H1 (cell line): ENCODE measurements at regions not wholly inside any gene's neighbourhood (a gene's known extent, or its start where the extent isn't known, plus 50 kb on each side); places are given as distances from the start of the nearest gene placed in this dataset.
A peak's percentile ranks its signal among the peaks of the same experiment; 100 is the strongest.

Source experiments
- CTCF ChIA-PET: fragments of 300-600 bp; sonication (Branson Sonifier 250); formaldehyde crosslinking; loops from one replicate; lab custom pipeline; 2021; ENCODE audit not compliant: partially characterized antibody; lab: Charles Lee
- POLR2A ChIA-PET: fragments of 300-600 bp; sonication (Branson Sonifier 250); formaldehyde crosslinking; loops from one replicate; lab custom pipeline; 2021; ENCODE audit warnings: inconsistent platforms; ENCODE audit not compliant: partially characterized antibody; lab: Charles Lee
- DNase-seq, 2 experiments: peaks; one replicate each; pipeline versions ENCODE4 v3.0.0 to v3.0.0-alpha.2; 2010 to 2022; ENCODE audit warnings: low spot score in 2 of 2, low read depth in 1 of 2, mixed read lengths in 1 of 2
- FAIRE-seq: peaks from 2 replicates; lab custom pipeline; 2011; peaks lifted over from hg19 to GRCh38; lab: Jason Lieb, UNC
- H2AFZ ChIP-seq: 2 replicates; pipeline ENCODE4 v1.8.1; 2012; ENCODE audit warnings: low read length, inconsistent platforms
- H2AK5ac ChIP-seq: 2 replicates; pipeline ENCODE4 v1.6.1; 2013; ENCODE audit warnings: low read depth, low read length
- H2BK120ac ChIP-seq: replicated peaks from 2 replicates; pipeline ENCODE3; 2013; ENCODE audit warnings: low read depth, low read length, inconsistent platforms
- H2BK12ac ChIP-seq: 2 replicates; pipeline ENCODE4 v1.6.1; 2013; ENCODE audit warnings: low read depth, low read length
- H2BK15ac ChIP-seq: 2 replicates; pipeline ENCODE4 v1.6.1; 2013; ENCODE audit warnings: low read length
- H2BK20ac ChIP-seq: 2 replicates; pipeline ENCODE4 v1.6.1; 2013; ENCODE audit warnings: low read length
- H2BK5ac ChIP-seq: 2 replicates; pipeline ENCODE4 v1.6.1; 2013; ENCODE audit warnings: low read depth, low read length
- H3K14ac ChIP-seq: 2 replicates; pipeline ENCODE4 v1.6.1; 2013; ENCODE audit warnings: inconsistent platforms; ENCODE audit not compliant: insufficient read length
- H3K18ac ChIP-seq: 2 replicates; pipeline ENCODE4 v1.6.1; 2013; ENCODE audit warnings: low read length; ENCODE audit errors: extremely low read depth
- H3K23ac ChIP-seq: 2 replicates; pipeline ENCODE4 v1.6.1; 2013; ENCODE audit warnings: inconsistent platforms; ENCODE audit not compliant: insufficient read length
- H3K23me2 ChIP-seq: 2 replicates; pipeline ENCODE4 v1.6.1; 2013; ENCODE audit warnings: low read depth, low read length
- H3K27ac ChIP-seq: 2 replicates; pipeline ENCODE4 v1.6.1; 2011; ENCODE audit warnings: low read depth, low read length, inconsistent platforms
- H3K27me3 ChIP-seq, 4 experiments: replicated peaks in 1 of 4; 1 replicate in 1 of 4; 2 replicates in 3 of 4; pipeline versions ENCODE4 v1.6.1 to v1.8.1; 2011 to 2013; ENCODE audit warnings: low read length in 3 of 4, mild to moderate bottlenecking in 3 of 4, inconsistent platforms in 2 of 4, mixed read lengths in 2 of 4, moderate library complexity in 1 of 4; ENCODE audit not compliant: control insufficient read depth in 3 of 4, insufficient read depth in 3 of 4; ENCODE audit errors: extremely low read depth in 1 of 4
- H3K36me3 ChIP-seq, 4 experiments: 2 replicates each; pipeline versions ENCODE4 v1.6.1 to v1.8.1; 2011 to 2013; ENCODE audit warnings: mild to moderate bottlenecking in 4 of 4, low read length in 3 of 4, moderate library complexity in 2 of 4, control low read depth in 1 of 4, inconsistent platforms in 1 of 4; ENCODE audit not compliant: insufficient read depth in 4 of 4, control insufficient read depth in 2 of 4
- H3K4ac ChIP-seq: replicated peaks from 2 replicates; pipeline ENCODE3; 2013; ENCODE audit warnings: low read length, low read depth, mixed read lengths, inconsistent platforms; ENCODE audit not compliant: insufficient read length
- H3K4me1 ChIP-seq, 4 experiments: replicated peaks in 1 of 4; 1 replicate in 1 of 4; 2 replicates in 3 of 4; pipeline versions ENCODE4 v1.6.1 to v1.8.1; 2011 to 2013; ENCODE audit warnings: low read length in 3 of 4, inconsistent platforms in 2 of 4, mixed read lengths in 1 of 4; ENCODE audit not compliant: insufficient read depth in 4 of 4, control insufficient read depth in 3 of 4
- H3K4me2 ChIP-seq, 2 experiments: 2 replicates each; pipeline versions ENCODE4 v1.6.1 to v1.8.1; 2011 to 2013; ENCODE audit warnings: low read depth in 2 of 2, low read length in 2 of 2, control low read depth in 1 of 2, inconsistent platforms in 1 of 2, mild to moderate bottlenecking in 1 of 2; ENCODE audit not compliant: insufficient read depth in 1 of 2
- H3K4me3 ChIP-seq, 4 experiments: fragments of 200-600, 300-600 bp in 1 of 4; sonication (generic), shearing (Covaris generic), sonication (Bioruptor Twin) in 1 of 4; 2 replicates each; pipeline versions ENCODE4 v1.5.1 to v1.8.1; 2011 to 2016; ENCODE audit warnings: low read length in 4 of 4, low read depth in 3 of 4, control low read depth in 2 of 4, inconsistent platforms in 2 of 4, mild to moderate bottlenecking in 2 of 4, mixed read lengths in 1 of 4, moderate library complexity in 1 of 4; ENCODE audit not compliant: insufficient read depth in 2 of 4; ENCODE audit errors: extremely low read depth in 1 of 4
- H3K56ac ChIP-seq: replicated peaks from 2 replicates; pipeline ENCODE3; 2013; ENCODE audit warnings: low read depth, mild to moderate bottlenecking, mixed read lengths, low read length, inconsistent platforms; ENCODE audit not compliant: insufficient read length
- H3K79me1 ChIP-seq: 2 replicates; pipeline ENCODE4 v1.6.1; 2013; ENCODE audit warnings: low read depth, low read length, control low read depth
- H3K79me2 ChIP-seq, 2 experiments: 2 replicates each; pipeline versions ENCODE4 v1.6.1 to v1.8.1; 2012 to 2013; ENCODE audit warnings: low read length in 2 of 2, mild to moderate bottlenecking in 2 of 2, inconsistent platforms in 1 of 2; ENCODE audit not compliant: insufficient read depth in 2 of 2, control insufficient read depth in 1 of 2
- H3K9ac ChIP-seq, 4 experiments: replicated peaks in 1 of 4; 1 replicate in 1 of 4; 2 replicates in 3 of 4; pipeline versions ENCODE4 v1.6.1 to v1.8.1; 2011 to 2013; ENCODE audit warnings: low read depth in 3 of 4, low read length in 3 of 4, control low read depth in 2 of 4, mild to moderate bottlenecking in 2 of 4, moderate library complexity in 2 of 4, inconsistent platforms in 1 of 4; ENCODE audit errors: extremely low read depth in 1 of 4
- H3K9me3 ChIP-seq, 2 experiments: 2 replicates each; pipeline versions ENCODE4 v1.6.1 to v1.8.1; 2012 to 2013; ENCODE audit warnings: mild to moderate bottlenecking in 2 of 2, moderate library complexity in 2 of 2, control low read depth in 1 of 2, inconsistent platforms in 1 of 2, low read depth in 1 of 2, low read length in 1 of 2, mixed read lengths in 1 of 2; ENCODE audit not compliant: insufficient read depth in 2 of 2
- H4K20me1 ChIP-seq, 2 experiments: replicated peaks in 1 of 2; 2 replicates each; pipeline versions ENCODE3 to v1.8.1; 2011 to 2013; ENCODE audit warnings: inconsistent platforms in 2 of 2, low read length in 2 of 2, mild to moderate bottlenecking in 1 of 2; ENCODE audit not compliant: insufficient read depth in 2 of 2, control insufficient read depth in 1 of 2
- H4K5ac ChIP-seq: 2 replicates; pipeline ENCODE4 v1.6.1; 2013; ENCODE audit warnings: low read length, low read depth, mixed read lengths, inconsistent platforms; ENCODE audit not compliant: insufficient read length
- H4K8ac ChIP-seq: 2 replicates; pipeline ENCODE4 v1.8.0; 2013; ENCODE audit warnings: mild to moderate bottlenecking, moderate library complexity, low read length, inconsistent platforms; ENCODE audit not compliant: insufficient read depth; ENCODE audit errors: extremely low read depth
- H4K91ac ChIP-seq: replicated peaks from 2 replicates; pipeline ENCODE3; 2013; ENCODE audit warnings: low read length, mixed read lengths, inconsistent platforms; ENCODE audit not compliant: insufficient read length
- ASH2L ChIP-seq: fragments of 200-600, 300-600 bp; sonication (generic); IDR thresholded peaks from one replicate; pipeline ENCODE4 v1.7.1; 2017; ENCODE audit warnings: low read length
- ATF2 ChIP-seq: IDR thresholded peaks from 2 replicates; pipeline ENCODE4 v1.6.1; 2012; ENCODE audit warnings: low read length, inconsistent platforms
- ATF3 ChIP-seq: IDR thresholded peaks from 2 replicates; pipeline ENCODE4 v1.6.1; 2011; ENCODE audit warnings: low read depth, mild to moderate bottlenecking, low read length; ENCODE audit not compliant: insufficient read depth
- CREB1 ChIP-seq: IDR thresholded peaks from 2 replicates; pipeline ENCODE4 v1.6.1; 2012; ENCODE audit warnings: inconsistent platforms
- EP300 ChIP-seq, 2 experiments: IDR thresholded peaks; 1 replicate in 1 of 2; 2 replicates in 1 of 2; pipeline ENCODE4 v1.6.1; 2011 to 2012; ENCODE audit warnings: low read depth in 2 of 2, low read length in 2 of 2, mild to moderate bottlenecking in 2 of 2, borderline replicate concordance in 1 of 2, inconsistent platforms in 1 of 2, moderate library complexity in 1 of 2
- KDM4A ChIP-seq: IDR thresholded peaks from one replicate; pipeline ENCODE4 v1.7.1; 2012; ENCODE audit warnings: low read depth, mild to moderate bottlenecking, moderate library complexity, low read length, inconsistent platforms; ENCODE audit not compliant: severe bottlenecking
- POU5F1 ChIP-seq: IDR thresholded peaks from 2 replicates; pipeline ENCODE4 v1.6.1; 2011; ENCODE audit warnings: low read depth, mild to moderate bottlenecking, low read length, moderate library complexity
- SIN3A ChIP-seq, 2 experiments: IDR thresholded peaks in 1 of 2; conservative IDR thresholded peaks in 1 of 2; 2 replicates each; pipeline ENCODE4 v1.6.1; 2011 to 2012; ENCODE audit warnings: low read length in 2 of 2, improper control_type of control experiment in 1 of 2, low read depth in 1 of 2, mild to moderate bottlenecking in 1 of 2
- SP1 ChIP-seq: IDR thresholded peaks from 2 replicates; pipeline ENCODE4 v1.6.1; 2011; ENCODE audit warnings: low read depth, low read length
- ZNF274 ChIP-seq: IDR thresholded peaks from 2 replicates; pipeline ENCODE4 v1.7.0; 2012; ENCODE audit warnings: low read length, borderline replicate concordance; ENCODE audit errors: extremely low read depth
- WGBS, 2 experiments: shearing (Covaris generic) in 1 of 2; methylation state at CpG; one replicate each; pipeline versions ENCODE4 v1.1.6 to v1.1.7; 2013 to 2015; ENCODE audit warnings: low lambda C conversion rate in 2 of 2, mixed read lengths in 2 of 2, inconsistent platforms in 1 of 2, low coverage in 1 of 2, missing lambda C conversion rate in 1 of 2; ENCODE audit not compliant: insufficient replicate concordance in 2 of 2, insufficient coverage in 1 of 2, insufficient read length in 1 of 2; ENCODE audit errors: extremely low coverage in 1 of 2, missing lambda C conversion rate in 1 of 2; 5-methylcytosine and 5-hydroxymethylcytosine counted together

GRCh38 chr6:156045401-156046267 is 590.0 kb upstream of the NOX3 start:
- 85% methylated on average over 6 of the region's 6 CpGs; no CpG with 5 or more reads in 1 of the 2 experiments for WGBS, 2 experiments
- Histone ChIP-seq H2AFZ (peak overlapping the region; percentile 77; the same call in 1 of the 2 replicates), H2BK12ac (no peak overlapping the region), H3K27ac (no peak overlapping the region), H4K8ac (no peak overlapping the region), H3K9me3 (no peaks in the 10 kb centered on the region), H4K91ac (no peak overlapping the region), H3K4me1 (peaks cover 0 to 4% (median 0%) of the 10 kb centered on the region in 4 experiments; a peak in 2 of 7 replicates), H2BK120ac (no peak overlapping the region), H3K79me1 (no peaks in the 10 kb centered on the region), H3K56ac (no peak overlapping the region), H3K18ac (no peak overlapping the region), H4K5ac (no peak overlapping the region), H3K27me3 (no peaks in the 10 kb centered on the region)
- POLR2A ChIA-PET: no interaction called here
- TF ChIP-seq CREB1 (no peak), KDM4A (no peak), ATF3 (no peak), EP300 (IDR thresholded peaks at IDR 0.05; ENCODE audit: borderline replicate concordance in 1 of 2, low read depth in 2 of 2, low read length in 2 of 2) (no peak), SIN3A (conservative IDR thresholded peaks at IDR 0.05 in 1 of 2, IDR thresholded peaks at IDR 0.05 in 1 of 2; ENCODE audit: low read depth in 1 of 2, low read length in 2 of 2) (no peak), ASH2L (no peak), SP1 (no peak), ATF2 (no peak), ZNF274 (no peak), POU5F1 (no peak)
- TF ChIP-seq, all 59 proteins: peak for 0
- H4K20me1 ChIP-seq: no peaks in the 10 kb centered on the region
- no peak overlapping the region for H3K9ac ChIP-seq
- H3K79me2 ChIP-seq: no peaks in the 10 kb centered on the region
- no peak overlapping the region for H3K23ac ChIP-seq
- no peaks in the 10 kb centered on the region for H3K36me3 ChIP-seq
- H2BK5ac ChIP-seq: no peak overlapping the region
- no peak overlapping the region for H2BK15ac ChIP-seq
- no peak overlapping the region for H2AK5ac ChIP-seq
- H3K4me2 ChIP-seq: no peak overlapping the region
- H3K4ac ChIP-seq: no peak overlapping the region
- FAIRE-seq: no peak
- H3K14ac ChIP-seq: no peak overlapping the region
- H3K4me3 ChIP-seq: no peak overlapping the region
- DNase-seq: no peak
- CTCF ChIA-PET: interaction anchor here (0.5 kb wide), 1 partner anchor 637 kb away, joined by 3 read pairs; no protein-coding TSS in a partner anchor
- no peak overlapping the region for H2BK20ac ChIP-seq
- no peaks in the 10 kb centered on the region for H3K23me2 ChIP-seq
